ENCODE measurements at regions not wholly inside any gene's neighbourhood (a gene's known extent, or its start where the extent isn't known, plus 50 kb on each side); places are given as distances from the start of the nearest gene placed in this dataset.

- in situ Hi-C loops (cut with HindIII; ENCODE audit: low pct_unique_long_range_greater_than_20kb, low sequenced_read_pairs) (no loop called here), intact Hi-C loops (cut with micrococcal nuclease; ENCODE audit: unreplicated experiment) (no loop called here)
- DNase-seq (ENCODE audit: low read depth, low spot score), result no peak
- no TSS peak for BruUV-seq (replicated peaks)
- POLR2A ChIA-PET, result no interaction called here
- no peak overlapping the region for H3K4me3 ChIP-seq (ENCODE audit: low read depth in 2 of 2, low read length in 2 of 2)
- H3K9me3 ChIP-seq (ENCODE audit: control insufficient read depth, insufficient read depth, low read depth, low read length), result no peaks in the 10 kb centered on the region
- no peaks in the 10 kb centered on the region for H3K27me3 ChIP-seq (ENCODE audit: control insufficient read depth, insufficient read depth, low read length)
- H3K36me3 ChIP-seq (ENCODE audit: control insufficient read depth, insufficient read depth, low read length), result no peaks in the 10 kb centered on the region
- no peak for ATAC-seq
- H3K27ac ChIP-seq (ENCODE audit: low read length), result no peak overlapping the region
- H3K4me1 ChIP-seq (ENCODE audit: control insufficient read depth, insufficient read depth, low read length), result no peaks in the 10 kb centered on the region
- no peak for TF ChIP-seq SIN3A (IDR thresholded peaks at IDR 0.05; ENCODE audit: borderline replicate concordance, insufficient read depth, low read depth, low read length)
- TF ChIP-seq REST (IDR thresholded peaks at IDR 0.05; ENCODE audit: insufficient read depth in 1 of 2, low read depth in 2 of 2, low read length in 1 of 2), result no peak
- no peak for TF ChIP-seq CTCF (IDR thresholded peaks at IDR 0.05)
- TF ChIP-seq POLR2AphosphoS5 (IDR thresholded peaks at IDR 0.05; ENCODE audit: low read depth, low read length), result no peak
- no peak for TF ChIP-seq TCF7L2 (IDR thresholded peaks at IDR 0.05; ENCODE audit: low read depth, low read length)
- CTCF ChIA-PET, result no interaction called here
Measured at GRCh38 chr4:144592264-144592663, 53.7 kb upstream of the HHIP start.

GRCh38 chr4:144594471-144594986 is 51.4 kb upstream of the HHIP start:
- H3K27me3 ChIP-seq (ENCODE audit: control insufficient read depth, insufficient read depth, low read length), result no peaks in the 10 kb centered on the region
- no peaks in the 10 kb centered on the region for H3K36me3 ChIP-seq (ENCODE audit: control insufficient read depth, insufficient read depth, low read length)
- DNase-seq (ENCODE audit: low read depth, low spot score) (no peak), ATAC-seq (no peak)
- H3K4me1 ChIP-seq (ENCODE audit: control insufficient read depth, insufficient read depth, low read length), result no peaks in the 10 kb centered on the region
- H3K27ac ChIP-seq (ENCODE audit: low read length), result no peak overlapping the region
- TF ChIP-seq POLR2AphosphoS5 (IDR thresholded peaks at IDR 0.05; ENCODE audit: low read depth, low read length) (no peak), REST (IDR thresholded peaks at IDR 0.05; ENCODE audit: insufficient read depth in 1 of 2, low read depth in 2 of 2, low read length in 1 of 2) (no peak), SIN3A (IDR thresholded peaks at IDR 0.05; ENCODE audit: borderline replicate concordance, insufficient read depth, low read depth, low read length) (no peak), CTCF (IDR thresholded peaks at IDR 0.05) (no peak), TCF7L2 (IDR thresholded peaks at IDR 0.05; ENCODE audit: low read depth, low read length) (no peak)
- POLR2A ChIA-PET, result no interaction called here
- no peaks in the 10 kb centered on the region for H3K9me3 ChIP-seq (ENCODE audit: control insufficient read depth, insufficient read depth, low read depth, low read length)
- CTCF ChIA-PET, result no interaction called here
- no peak overlapping the region for H3K4me3 ChIP-seq (ENCODE audit: low read depth in 2 of 2, low read length in 2 of 2)
- in situ Hi-C loops (cut with HindIII; ENCODE audit: low pct_unique_long_range_greater_than_20kb, low sequenced_read_pairs), result no loop called here
- BruUV-seq (replicated peaks), result no TSS peak
- intact Hi-C loops (cut with micrococcal nuclease; ENCODE audit: unreplicated experiment), result no loop called here
